Sigmoid colon (tissue), 6 donors: ENCODE measurements at regions not wholly inside any gene's neighbourhood (a gene's known extent, or its start where the extent isn't known, plus 50 kb on each side); places are given as distances from the start of the nearest gene placed in this dataset.

Experiments
- DNase-seq: peaks from one replicate; pipeline ENCODE4 v3.0.0-alpha.2; 2019
- H3K27ac ChIP-seq, 4 donors: fragments of 200-600 bp; sonication (generic); one replicate each; pipeline ENCODE4 v1.5.1; 2016 to 2019; ENCODE audit warnings: mild to moderate bottlenecking in 1 of 4
- H3K27me3 ChIP-seq, 3 donors: fragments of 200-600 bp; sonication (generic); one replicate each; pipeline ENCODE4 v1.5.1; 2019; ENCODE audit warnings: mild to moderate bottlenecking in 1 of 3
- H3K36me3 ChIP-seq, 4 donors: fragments of 200-600 bp; sonication (generic); one replicate each; pipeline ENCODE4 v1.5.1; 2016 to 2019
- H3K4me1 ChIP-seq, 4 donors: fragments of 200-600 bp; sonication (generic); one replicate each; pipeline ENCODE4 v1.5.1; 2017 to 2019
- H3K4me3 ChIP-seq, 4 donors: fragments of 200-600 bp; sonication (generic); one replicate each; pipeline ENCODE4 v1.5.1; 2017 to 2019; ENCODE audit warnings: mild to moderate bottlenecking in 2 of 4, moderate library complexity in 1 of 4
- H3K9me3 ChIP-seq, 4 donors: fragments of 200-600 bp in 3 of 4; sonication (generic) in 3 of 4; one replicate each; pipeline versions ENCODE4 v1.5.1 to v1.6.1; 2013 to 2019
- CTCF ChIP-seq, 4 experiments: fragments of 450-650 bp in 3 of 4; fragments of 200-600 bp in 1 of 4; IDR thresholded peaks; one replicate each; pipeline ENCODE4 v1.5.1; 2016 to 2019; ENCODE audit warnings: antibody characterized with exemption in 4 of 4, mild to moderate bottlenecking in 3 of 4, moderate library complexity in 2 of 4
- EP300 ChIP-seq, 4 donors: sonication (generic); formaldehyde crosslinking; IDR thresholded peaks; one replicate each; pipeline ENCODE4 v1.6.1; 2017; ENCODE audit warnings: antibody characterized with exemption in 4 of 4
- POLR2A ChIP-seq, 2 donors: fragments of 450-650 bp; IDR thresholded peaks; one replicate each; pipeline ENCODE4 v1.6.1; 2016; ENCODE audit warnings: antibody characterized with exemption in 2 of 2, mild to moderate bottlenecking in 2 of 2, moderate library complexity in 2 of 2
- POLR2AphosphoS5 ChIP-seq, 4 donors: sonication (generic); formaldehyde crosslinking; IDR thresholded peaks; one replicate each; pipeline ENCODE4 v1.6.1; 2017; ENCODE audit warnings: antibody characterized with exemption in 4 of 4
- WGBS, 2 donors: extraction: QIAGEN DNeasy Blood & Tissue Kit; methylation state at CpG; one replicate each; pipeline ENCODE4 v1.1.7; 2013; 5-methylcytosine and 5-hydroxymethylcytosine counted together
- intact Hi-C: fragments of 100-400 bp; cut with DNase I; formaldehyde crosslinking; loops from one replicate; pipeline ENCODE4 v1.15.1; 2023
- donor health status: healthy with polysubstance abuse.
- donor health status: healthy.

- WGBS, 2 donors: 80 to 89% methylated on average over 10 of the region's 10 CpGs
- no peaks in the 10 kb centered on the region for H3K36me3 ChIP-seq
- no peak overlapping the region for H3K4me3 ChIP-seq
- DNase-seq: peak; percentile 46
- no peaks in the 10 kb centered on the region for H3K4me1 ChIP-seq
- TF ChIP-seq CTCF (IDR thresholded peaks at IDR 0.05): no peak
- no peak for TF ChIP-seq EP300 (IDR thresholded peaks at IDR 0.05)
- no peak for TF ChIP-seq POLR2AphosphoS5 (IDR thresholded peaks at IDR 0.05)
- no peak for TF ChIP-seq POLR2A (IDR thresholded peaks at IDR 0.05)
- intact Hi-C loops: no loop called here
- H3K27me3 ChIP-seq: no peaks in the 10 kb centered on the region
- H3K9me3 ChIP-seq: no peaks in the 10 kb centered on the region
- no peak overlapping the region for H3K27ac ChIP-seq
Observed at GRCh38 chr1:30467101-30467500, 256.3 kb downstream of the MATN1 start.

DNA sequence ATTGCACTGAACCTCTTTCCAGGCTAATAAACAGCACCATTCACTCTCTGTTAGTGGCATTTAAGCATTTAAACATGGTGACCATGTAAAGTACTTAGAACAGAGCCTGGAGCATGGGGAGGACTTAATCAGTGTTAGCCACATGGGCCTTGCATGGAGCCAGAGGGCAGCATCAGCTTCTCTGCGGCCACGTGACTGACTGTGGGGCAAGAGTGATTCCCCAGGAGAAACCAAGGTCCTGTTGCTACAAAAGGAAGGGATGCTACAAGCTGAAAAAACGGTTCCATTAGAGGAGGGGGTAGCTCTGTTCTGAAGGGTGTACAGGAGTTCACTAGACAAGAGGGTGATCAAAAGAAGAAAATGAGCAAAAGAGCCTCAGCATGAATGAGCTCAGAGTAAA, 256.8 kb downstream of the MATN1 start:
- 60 to 71% methylated on average over 3 of the region's 3 CpGs for WGBS, 2 donors
- TF ChIP-seq EP300 (IDR thresholded peaks at IDR 0.05) (no peak), POLR2AphosphoS5 (IDR thresholded peaks at IDR 0.05) (no peak), POLR2A (IDR thresholded peaks at IDR 0.05) (no peak), CTCF (IDR thresholded peaks at IDR 0.05) (no peak)
- Histone ChIP-seq H3K27ac (no peak overlapping the region), H3K36me3 (no peaks in the 10 kb centered on the region), H3K27me3 (no peaks in the 10 kb centered on the region), H3K4me1 (no peaks in the 10 kb centered on the region), H3K4me3 (no peak overlapping the region), H3K9me3 (no peaks in the 10 kb centered on the region)
- intact Hi-C loops: no loop called here
- peak; percentile 7 for DNase-seq

DNA sequence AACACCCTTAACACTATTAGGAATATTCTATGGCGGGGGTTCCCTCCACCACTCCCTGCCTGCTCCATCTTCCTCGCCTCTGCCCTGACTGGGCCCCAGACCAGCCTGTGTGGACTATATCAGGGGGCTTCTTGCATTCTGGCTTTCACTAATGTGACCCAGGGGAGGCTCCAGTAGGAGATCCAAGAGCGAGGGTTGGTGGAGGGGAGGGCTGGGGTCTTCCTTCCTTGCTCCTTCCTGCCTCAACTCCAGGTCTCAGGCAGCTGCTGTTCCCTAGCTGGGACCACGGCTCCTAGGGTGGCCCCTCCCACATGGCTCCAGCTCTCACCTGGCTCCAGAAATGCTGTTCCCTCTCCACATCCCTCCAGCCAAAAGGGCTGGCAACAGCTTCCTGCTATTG, 257.4 kb downstream of the MATN1 start:
- no peaks in the 10 kb centered on the region for H3K36me3 ChIP-seq
- H3K9me3 ChIP-seq: no peaks in the 10 kb centered on the region
- TF ChIP-seq CTCF (IDR thresholded peaks at IDR 0.05) (no peak), EP300 (IDR thresholded peaks at IDR 0.05) (no peak), POLR2AphosphoS5 (IDR thresholded peaks at IDR 0.05) (no peak), POLR2A (IDR thresholded peaks at IDR 0.05) (no peak)
- intact Hi-C loops: no loop called here
- no peak overlapping the region for H3K27ac ChIP-seq
- no peak overlapping the region for H3K4me3 ChIP-seq
- 61 to 64% methylated on average over 4 of the region's 4 CpGs for WGBS, 2 donors
- peak; percentile 15 for DNase-seq
- H3K27me3 ChIP-seq: no peaks in the 10 kb centered on the region
- no peaks in the 10 kb centered on the region for H3K4me1 ChIP-seq

DNA sequence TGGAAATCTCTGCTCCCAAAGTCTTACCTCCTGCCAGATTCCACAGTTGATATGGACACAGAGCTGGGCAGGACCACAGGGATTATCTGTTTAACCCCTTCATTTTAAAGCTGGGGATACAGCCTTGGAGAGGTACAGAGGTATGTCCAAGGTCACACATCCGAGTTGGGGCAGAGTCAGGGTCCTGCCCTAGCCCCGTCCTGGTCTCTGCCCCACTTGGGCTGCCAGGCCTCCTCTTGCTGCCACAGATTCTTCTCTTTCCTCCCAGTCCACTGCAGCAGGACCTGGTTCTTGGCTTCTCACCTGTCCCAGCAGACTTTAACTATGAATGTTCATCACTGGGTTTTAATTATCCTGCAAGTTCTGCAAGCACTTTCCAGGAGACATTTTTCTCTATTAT, 258.3 kb downstream of the MATN1 start:
- no peaks in the 10 kb centered on the region for H3K27me3 ChIP-seq
- intact Hi-C loops: no loop called here
- TF ChIP-seq EP300 (IDR thresholded peaks at IDR 0.05) (no peak), CTCF (IDR thresholded peaks at IDR 0.05) (no peak), POLR2AphosphoS5 (IDR thresholded peaks at IDR 0.05) (no peak), POLR2A (IDR thresholded peaks at IDR 0.05) (no peak)
- WGBS, 2 donors: 59 to 74% methylated on average over 2 of the region's 2 CpGs
- H3K27ac ChIP-seq: no peak overlapping the region
- DNase-seq: peak; percentile 19
- H3K4me1 ChIP-seq: no peaks in the 10 kb centered on the region
- H3K4me3 ChIP-seq: no peak overlapping the region
- no peaks in the 10 kb centered on the region for H3K9me3 ChIP-seq
- no peaks in the 10 kb centered on the region for H3K36me3 ChIP-seq

DNA sequence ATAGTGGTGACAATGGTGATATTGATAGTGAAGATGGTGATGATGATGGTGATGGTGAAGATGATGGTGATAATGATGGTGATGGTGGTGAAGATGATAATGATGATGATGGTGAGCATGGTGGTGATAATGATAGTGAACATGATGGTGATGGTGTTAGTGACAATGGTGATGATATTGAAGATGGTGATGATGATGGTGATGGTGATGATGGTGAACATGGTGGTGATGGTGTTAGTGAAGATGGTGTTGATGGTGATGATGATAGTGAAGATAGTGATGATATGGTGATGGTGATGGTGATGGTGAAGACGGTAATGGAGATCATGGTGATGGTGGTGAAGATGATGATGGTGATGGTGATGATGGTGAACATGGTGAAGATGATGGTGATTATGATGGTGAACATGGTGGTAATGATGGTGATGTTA, 259.2 kb downstream of the MATN1 start:
- no peaks in the 10 kb centered on the region for H3K36me3 ChIP-seq
- intact Hi-C loops: no loop called here
- H3K9me3 ChIP-seq: no peaks in the 10 kb centered on the region
- DNase-seq: no peak
- H3K27ac ChIP-seq: no peak overlapping the region
- H3K27me3 ChIP-seq: no peaks in the 10 kb centered on the region
- TF ChIP-seq POLR2A (IDR thresholded peaks at IDR 0.05): no peak
- TF ChIP-seq POLR2AphosphoS5 (IDR thresholded peaks at IDR 0.05): no peak
- TF ChIP-seq CTCF (IDR thresholded peaks at IDR 0.05): no peak
- TF ChIP-seq EP300 (IDR thresholded peaks at IDR 0.05): no peak
- 94 to 96% methylated on average over 1 of the region's 1 CpG for WGBS, 2 donors
- no peak overlapping the region for H3K4me3 ChIP-seq
- H3K4me1 ChIP-seq: no peaks in the 10 kb centered on the region
